Stimulated activated CD4-positive, alpha-beta T cell treated with anti-CD3 and anti-CD28 coated beads, Interleukin-12 subunit alpha, Interleukin-12 subunit beta, amount 100 ng/mL, for 48 hours (primary cell): ENCODE measurements at regions not wholly inside any gene's neighbourhood (a gene's known extent, or its start where the extent isn't known, plus 50 kb on each side); places are given as distances from the start of the nearest gene placed in this dataset.

Source experiments
- DNase-seq, 3 donors: peaks; one replicate each; pipeline ENCODE4 v3.0.0-alpha.2; 2020; ENCODE audit warnings: low read depth in 2 of 3, low spot score in 1 of 3

DNA sequence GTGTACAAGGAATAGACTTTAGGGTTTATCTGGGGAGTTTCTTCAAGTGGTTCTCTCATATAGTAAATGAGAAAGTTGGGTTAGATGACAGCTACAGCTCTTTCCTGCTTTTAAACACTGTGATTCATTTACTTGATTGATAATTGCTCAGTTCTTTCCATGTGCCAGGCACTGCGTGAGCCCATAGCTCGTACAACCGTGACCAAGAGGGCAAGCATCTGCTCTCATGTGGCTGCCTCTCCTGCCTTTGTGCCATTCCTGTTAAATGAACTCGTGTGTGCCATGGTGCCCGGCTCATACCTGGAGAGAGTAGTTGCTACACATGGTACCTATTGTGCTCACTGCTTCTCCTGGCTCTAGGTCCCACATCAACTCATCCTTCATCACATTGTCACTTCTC, 206.3 kb downstream of the SNX19 start:
- no peak for DNase-seq

DNA sequence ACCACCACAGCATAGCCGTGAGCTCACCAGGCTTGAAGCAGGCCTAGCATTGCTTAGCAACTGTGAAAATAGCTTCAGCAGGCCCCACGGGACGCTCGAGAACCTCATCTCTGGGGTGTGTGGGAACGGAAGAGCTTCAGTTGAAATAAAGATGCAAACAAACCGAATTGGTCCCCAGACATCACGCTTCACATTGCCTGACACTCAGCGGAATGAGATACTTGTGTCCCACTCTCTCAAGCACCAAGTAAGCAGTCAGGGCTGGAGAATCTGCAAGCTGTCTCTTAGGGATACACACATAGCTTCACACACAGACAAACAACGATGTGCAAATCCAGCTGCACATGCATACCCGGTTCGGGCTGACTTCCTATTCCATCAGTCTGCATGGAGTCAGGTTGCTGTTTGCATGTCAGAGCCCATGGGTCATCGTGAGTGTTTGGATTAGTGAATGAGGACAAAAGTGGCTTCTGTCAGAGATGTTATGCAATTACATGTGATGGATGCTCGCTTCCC, 205.7 kb downstream of the SNX19 start:
- no peak for DNase-seq

DNA sequence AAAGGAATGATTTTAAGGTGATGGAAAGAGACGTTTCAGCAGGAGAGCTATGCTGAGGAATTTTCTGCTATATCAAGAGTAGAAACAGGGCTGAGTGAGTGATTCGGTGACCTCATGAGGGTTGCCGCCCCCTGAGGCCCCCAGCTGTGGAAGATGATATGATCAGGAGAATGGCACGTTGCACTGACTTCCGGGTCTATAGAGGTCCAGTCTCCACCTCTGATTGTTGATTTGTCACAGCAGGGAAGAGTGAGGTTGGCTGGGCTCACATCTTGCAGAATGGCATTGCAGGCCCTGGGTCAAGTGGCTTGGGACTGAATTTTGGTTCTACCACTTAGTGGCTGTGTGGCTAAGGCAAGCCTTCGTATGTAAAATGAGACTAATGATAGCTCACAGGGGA, 205.1 kb downstream of the SNX19 start:
- DNase-seq, result no peak

DNA sequence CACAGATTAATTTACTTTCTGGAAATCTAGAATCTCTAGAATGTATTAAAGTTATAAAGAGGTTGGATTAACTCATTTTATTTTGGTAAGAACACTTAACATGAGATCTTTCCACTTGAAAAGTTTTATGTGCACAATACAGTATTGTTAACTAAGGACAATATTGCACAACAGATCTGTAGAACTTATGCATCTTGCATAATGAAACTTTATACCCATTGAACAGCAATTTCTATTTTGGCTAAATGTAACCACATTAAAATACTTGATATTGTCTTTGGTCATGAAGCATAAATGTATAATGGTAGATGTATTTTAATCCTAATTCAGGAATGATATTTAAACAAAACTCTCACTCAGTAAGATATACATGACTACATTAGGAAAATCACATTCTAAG, 203.8 kb downstream of the SNX19 start:
- no peak for DNase-seq

DNA sequence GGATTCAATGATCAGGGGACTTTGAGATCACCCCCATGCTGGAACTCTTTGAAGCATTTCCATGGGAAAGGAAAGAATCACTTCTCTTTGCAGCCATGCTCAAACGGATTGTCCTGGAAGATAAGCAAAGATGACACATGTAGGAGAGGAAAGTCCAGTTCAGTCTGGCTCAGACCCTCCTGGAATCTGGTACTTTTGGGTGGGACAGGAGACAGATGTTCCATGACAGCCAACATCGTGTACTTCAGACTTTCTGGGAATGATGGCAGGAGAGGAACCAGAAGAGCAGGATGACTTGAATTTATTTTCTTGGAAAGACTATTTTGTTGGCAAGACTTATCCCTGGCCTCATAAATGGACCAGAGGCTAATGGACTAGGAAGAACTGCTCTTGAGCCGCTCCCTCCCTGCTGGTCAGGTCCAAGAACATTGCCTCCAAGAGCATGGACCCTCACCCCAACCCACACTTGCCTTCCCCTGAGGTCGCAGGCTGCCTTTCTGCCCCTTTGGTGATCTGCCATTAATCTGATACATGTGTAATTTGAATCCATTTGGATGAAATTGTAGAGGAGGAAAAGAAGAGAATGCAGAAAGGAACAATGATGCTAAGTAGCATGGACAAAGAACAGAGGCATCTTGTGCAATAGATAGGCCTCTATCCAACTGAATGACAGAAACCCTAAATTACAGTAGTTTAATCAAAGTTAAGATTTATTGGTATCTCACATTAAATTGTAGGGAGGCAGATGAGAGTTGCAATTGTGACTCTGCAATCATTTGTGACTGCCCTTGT, 201.0 kb downstream of the SNX19 start:
- no peak for DNase-seq

DNA sequence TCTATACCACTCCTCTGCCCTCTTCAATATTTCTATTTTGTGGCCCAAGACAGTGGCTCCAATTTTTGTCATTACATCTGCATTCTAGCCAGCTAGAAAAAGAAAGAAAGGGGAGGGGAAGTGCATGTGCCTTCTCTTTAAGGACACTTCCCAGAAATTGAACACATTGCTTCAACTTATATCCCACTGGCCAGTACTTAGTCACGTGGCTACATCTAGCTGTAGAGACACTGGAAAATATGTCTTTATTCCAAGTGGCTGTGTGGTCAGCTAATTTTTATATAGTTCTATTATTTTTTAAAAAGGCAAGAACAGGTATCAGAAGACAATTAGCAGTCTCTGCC, 200.4 kb downstream of the SNX19 start:
- no peak for DNase-seq

DNA sequence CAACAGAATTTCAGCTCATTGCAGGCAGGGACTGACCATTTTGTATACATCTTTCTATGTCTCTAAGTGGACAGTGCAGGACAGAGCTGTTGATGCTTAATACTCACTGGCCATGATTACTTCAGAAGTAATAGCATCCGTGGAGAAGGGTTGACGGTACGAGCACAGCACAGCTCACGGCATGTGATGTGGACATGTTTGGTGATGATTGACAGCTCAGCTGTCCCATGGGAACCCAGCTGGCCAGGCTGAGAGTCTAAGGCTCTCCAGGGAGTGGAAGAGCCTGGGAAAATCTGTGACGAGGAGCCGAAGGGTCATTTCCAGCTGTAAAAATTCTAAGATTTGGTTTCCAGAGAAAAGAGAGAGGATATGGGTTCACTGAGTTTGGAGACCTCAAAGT, 198.2 kb downstream of the SNX19 start:
- no peak for DNase-seq

DNA sequence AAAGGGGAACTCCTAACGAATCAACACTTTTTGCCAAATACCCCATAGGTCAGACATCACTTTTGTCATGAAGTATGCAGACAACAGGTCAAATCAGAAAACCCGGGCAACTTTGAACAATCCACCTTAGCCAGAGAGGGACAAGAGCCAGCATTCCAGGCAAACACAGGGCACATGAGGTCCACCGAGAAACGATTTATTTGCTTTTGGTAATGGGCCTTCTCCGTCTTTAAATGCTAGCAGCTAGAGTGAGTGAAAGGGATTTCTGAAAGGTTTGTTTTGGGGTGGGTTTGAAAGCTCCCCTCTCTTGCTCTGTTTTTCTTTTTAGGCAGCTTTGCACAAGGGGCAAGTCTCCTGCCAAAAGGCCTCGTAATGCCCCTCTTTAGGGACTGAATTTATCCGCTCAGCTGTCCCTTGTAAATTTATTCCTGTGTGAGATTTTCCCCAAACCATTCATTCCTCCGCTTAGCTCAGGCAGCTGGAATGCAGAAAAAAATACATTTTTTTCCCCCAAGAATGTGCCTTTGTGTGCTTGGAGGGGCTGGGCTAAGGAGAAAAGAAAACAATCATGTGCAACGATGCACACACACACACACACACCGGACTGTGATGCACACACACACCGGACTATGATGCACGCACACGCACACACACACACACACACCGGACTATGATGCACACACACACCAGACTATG, 196.9 kb downstream of the SNX19 start:
- DNase-seq, result no peak

DNA sequence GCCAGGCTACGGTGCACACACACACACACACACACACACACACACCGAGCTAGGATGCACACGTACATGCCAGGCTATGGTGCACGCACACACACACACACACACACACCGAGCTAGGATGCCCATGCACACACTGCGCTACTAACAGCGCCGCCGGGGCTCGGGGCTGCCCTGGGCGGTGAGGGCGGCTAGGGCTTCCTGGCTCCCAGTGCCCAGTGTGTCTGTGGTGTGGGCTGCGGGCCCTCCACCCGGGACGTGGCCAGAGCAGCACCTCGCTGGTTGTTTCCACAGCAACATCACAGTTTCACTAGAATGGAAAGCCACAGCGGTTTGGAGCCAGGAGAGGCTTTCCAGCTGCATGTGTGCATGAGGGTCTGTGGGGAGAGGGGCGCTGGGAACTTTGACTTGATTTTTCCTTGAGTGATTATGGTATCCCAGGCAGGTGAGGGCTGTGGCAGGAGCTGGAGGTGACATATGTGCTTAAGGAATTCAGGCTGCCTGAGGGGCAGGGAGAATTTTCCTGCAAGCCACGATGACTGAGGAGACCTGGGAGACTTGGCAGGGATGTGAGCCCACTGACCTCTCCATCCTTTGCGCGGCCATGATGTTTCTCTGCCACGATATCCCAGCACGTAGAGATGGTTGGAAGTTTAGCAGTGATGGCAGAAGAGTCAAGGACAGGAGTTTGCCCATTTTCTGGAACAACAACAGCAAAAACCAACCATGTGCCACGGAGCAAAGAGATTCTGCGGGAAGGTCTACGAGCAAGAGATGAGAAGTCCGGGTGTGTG, 195.9 kb downstream of the SNX19 start:
- no peak for DNase-seq

DNA sequence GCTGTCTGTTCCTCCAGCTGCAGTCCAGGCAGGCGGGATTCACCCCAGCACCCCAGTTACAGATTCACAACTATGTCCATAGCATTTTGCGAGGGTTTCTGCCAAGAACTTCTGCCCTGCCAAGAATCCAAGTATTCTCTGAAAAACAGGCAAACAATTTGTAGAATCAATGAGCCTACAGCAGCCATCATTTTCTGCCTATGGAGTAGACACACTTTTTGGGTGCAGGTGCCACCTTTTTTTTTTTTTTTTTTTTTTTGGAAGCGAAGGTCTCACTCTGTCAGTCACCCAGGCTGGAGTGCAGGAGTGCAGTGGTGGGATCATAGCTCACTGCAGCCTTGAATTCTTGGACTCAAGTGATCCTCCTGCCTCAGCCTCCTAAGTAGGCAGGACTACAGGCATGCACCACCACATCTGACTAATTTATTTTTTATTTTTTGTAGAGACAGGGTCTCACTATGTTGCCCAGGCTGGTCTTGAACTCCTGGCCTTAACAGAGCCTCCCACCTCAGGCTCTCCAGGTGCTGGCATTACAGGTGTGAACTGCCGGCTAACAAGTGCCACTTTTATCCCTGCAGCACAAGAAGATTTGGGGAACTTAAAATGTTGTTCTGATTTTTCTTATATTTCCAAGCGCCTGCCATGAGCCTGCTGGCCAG, 195.1 kb downstream of the SNX19 start:
- DNase-seq, result no peak

DNA sequence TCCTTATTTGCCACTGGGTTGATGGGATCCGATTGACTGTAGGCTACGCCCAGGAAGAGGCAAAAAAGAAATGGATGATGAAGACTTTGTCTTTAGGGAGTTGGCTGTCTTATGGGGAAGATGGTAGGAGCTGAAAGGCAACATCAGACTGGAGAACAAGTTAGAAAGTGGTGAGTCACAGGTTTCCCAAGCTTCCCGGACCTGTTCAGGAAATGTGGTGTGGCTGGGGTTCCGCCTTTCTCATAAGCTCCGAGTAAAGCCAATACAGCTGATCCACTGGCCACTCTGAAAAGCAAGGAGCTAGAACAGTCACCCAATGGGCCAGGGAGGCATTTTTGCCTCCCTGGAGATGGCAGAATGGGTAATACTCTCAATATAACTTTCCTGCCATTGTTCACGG, 194.5 kb downstream of the SNX19 start:
- DNase-seq, result no peak

DNA sequence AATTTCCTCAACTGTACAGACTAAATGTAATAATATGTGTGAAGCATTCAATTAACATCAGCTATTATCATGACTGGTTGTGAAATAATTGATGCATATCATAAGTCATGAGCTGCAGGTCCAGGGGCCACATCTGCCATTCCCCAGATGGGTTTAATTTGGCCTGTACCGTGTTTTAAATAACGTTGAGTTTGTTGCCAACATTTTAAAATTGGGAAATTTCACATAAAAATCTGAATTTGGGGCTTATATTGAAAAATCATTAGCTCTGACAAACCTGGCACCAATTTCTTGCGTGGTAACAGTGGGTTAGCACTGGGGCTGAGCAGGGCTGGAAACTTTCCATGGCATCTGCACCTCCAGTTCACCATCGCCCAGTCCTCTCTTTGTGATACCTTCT, 193.9 kb downstream of the SNX19 start:
- no peak for DNase-seq

DNA sequence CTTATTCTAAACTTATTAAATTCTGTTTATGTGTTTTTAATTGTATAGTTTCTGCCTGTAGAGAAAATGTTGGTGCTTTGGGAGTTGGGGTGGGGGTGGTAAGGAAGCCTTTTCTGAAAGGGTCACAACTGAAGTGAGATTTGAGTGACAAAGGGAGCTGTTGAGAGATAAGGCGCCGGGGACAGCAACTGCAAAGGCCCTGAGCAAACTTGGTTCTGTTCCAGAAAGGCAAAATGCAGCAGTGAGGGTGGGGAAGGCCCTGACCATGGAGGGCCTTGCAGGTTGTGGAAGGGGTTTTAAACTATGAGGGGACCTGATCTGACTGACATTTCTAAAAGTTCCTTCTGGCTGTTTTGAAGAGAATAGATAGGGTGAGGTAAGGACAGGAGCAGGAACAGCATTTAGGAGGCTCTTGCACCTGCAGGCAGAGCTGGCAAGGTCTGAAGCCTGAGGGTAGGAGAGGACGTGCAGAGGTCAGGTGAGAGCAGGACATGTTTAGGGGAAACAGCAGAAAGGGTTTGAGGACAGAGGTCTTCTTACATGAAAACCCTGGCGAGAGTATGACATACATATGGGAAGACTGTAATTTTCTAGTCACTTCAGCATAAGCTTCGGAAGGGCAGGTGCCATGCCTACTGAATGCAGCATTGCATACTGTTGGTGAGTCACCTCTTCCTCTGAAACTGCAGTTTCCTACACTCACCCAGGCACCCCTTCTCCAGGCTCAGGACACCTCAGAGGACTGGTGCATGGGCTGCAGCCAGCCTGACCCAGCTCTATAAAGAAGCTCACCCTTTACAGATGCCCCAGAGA, 190.7 kb downstream of the SNX19 start:
- no peak for DNase-seq

DNA sequence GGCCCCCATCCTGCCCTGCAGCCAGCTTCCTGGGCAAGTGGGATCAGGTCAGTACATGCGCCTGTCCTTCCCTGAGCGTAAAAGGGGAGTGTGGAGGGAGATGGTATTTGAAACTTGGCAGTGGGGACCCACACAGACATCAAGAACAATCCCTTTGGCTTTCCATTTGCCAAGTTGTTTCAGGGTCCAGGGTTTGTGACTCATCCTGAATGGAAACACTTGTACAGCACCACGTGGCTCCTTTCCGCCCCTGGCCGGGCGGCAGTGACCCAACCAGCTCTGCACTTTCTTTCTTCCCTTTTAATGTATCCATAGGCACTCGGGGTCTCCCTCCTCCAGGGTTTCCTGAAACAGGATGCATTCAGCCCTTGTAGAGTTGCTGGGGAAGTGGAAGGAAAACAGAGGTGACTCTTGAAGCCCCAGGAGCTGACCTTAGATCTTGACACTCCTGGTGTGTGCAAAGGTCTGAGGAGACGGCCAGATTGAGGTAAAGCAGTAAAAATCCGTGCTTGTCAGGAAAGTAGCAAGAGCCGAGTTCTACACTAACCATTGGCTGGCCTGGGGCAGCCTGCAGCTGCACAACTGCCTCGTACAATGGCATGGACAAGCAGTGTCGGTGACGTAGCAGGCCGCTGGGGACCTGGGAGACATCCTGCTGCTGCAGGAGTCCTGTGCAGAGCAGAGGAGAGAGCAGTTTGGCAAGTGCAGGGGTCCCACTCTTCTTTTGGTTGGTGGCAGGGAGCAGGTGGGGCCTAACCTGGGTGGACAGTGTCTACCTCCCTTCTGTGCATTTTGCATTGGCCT, 189.8 kb downstream of the SNX19 start:
- DNase-seq, result no peak

DNA sequence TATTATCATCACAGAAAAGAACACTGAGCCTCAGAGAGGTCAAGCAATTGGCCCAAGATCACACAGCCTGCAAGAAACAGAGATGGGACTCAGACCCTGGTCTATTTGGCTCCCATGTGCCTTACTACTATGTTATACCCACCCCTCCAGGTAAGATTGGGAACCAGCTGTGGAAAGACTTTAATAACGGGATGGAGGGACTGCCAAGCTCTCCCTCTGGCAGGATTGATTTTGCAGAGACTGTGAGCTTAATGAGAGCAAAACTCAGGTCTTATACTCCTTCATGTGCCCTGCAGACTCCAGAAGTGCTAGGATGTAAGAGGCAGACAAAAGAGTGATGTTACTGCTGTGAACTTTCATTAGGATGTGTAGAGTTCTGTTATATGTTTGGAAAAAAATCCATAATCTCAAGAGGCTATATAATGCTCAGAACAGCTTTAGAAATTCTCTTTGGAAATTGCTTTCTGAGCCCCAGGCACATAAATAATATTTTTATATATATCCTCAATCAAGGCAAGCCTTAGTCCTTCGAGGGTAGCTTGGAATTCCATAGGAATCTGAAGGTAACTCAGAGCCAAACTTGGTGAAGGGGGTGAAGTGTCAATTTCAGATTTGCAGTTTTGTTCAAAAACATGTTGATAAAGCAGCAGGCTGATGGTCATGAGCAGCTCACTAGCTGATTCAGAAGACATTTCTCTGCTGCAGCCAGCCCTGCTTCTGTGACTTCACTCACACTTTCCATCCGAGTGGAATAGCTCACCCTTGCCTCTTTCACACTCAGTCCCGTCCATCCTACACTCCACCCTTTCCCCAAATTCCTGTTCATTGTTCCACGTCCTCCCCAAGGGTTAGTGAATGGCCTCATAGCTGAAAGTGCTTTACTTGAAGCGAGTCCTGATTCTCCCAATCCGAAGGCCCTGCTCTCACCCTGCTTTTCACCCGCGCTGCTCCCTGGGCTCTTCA, 188.8 kb downstream of the SNX19 start:
- no peak for DNase-seq

DNA sequence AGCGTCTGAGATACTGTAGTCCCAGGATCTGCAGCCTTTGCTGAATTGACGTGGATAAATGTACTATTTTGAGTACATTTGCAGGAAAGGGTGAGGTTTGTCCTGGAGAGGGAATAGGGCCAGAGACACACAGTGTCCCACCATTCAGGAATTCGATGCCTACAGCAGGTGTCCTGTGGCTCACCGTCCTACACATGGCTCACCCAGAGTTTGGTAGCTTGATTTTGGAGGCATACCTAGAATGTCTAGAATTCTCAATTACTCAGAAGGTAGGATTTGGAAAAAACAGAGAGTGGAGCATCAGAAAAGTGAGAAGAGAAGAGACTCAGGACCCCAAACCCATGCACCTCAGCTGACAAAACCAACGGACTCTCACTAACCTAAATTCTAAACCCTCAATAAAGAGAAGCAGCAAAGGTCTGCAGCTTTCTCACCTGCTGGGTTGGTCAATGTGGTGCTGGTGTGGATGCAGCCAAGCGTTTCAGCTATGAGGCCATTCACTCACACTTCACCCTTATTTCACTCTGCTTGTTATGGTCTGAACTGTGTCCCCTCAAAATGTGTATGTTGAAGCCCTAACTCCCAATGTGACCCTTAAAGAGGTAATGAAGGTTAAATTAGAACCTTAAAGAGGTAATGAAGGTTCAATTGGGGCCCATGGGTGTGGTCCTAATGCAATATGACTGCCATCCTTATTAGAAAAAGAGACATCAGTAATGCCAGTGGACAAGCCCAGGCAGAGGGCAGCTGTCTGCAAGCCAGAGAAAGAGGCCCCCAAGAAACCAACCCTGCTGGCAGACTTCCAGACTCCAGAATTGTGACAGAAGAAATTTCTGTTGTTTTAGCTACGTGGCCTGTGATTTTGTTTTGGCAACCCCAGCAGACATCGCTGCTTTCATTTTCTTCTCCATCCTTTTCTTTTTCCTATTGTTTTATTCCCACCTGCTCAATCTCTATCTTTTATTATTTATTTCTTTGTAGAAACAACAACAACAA, 187.8 kb downstream of the SNX19 start:
- DNase-seq, result no peak

DNA sequence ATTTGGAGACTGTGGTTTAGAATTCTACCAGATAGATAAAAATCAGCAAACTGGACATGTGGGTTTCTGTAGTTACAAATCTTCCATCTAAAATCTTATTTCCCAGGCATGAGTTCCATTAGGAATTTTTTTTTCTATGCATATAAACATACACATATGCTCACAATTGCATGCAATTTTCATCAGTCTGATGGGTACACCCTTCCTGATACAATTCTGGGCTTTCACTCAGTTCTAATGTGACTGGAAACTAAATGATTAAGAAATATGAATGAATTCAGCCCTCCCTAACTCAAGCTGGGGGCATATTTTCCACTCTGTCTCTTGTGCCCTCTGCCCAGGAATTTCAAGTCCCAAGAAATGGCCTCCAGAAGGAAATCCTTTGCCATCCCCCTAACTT, 187.1 kb downstream of the SNX19 start:
- DNase-seq, result no peak
